ENCODE measurements at regions not wholly inside any gene's neighbourhood (a gene's known extent, or its start where the extent isn't known, plus 50 kb on each side); places are given as distances from the start of the nearest gene placed in this dataset.
"Not testable (repeated sequence)": the region's sequence is repeated elsewhere in the genome, so short reads cannot be mapped to it uniquely, and the experiment has no call there.

DNA sequence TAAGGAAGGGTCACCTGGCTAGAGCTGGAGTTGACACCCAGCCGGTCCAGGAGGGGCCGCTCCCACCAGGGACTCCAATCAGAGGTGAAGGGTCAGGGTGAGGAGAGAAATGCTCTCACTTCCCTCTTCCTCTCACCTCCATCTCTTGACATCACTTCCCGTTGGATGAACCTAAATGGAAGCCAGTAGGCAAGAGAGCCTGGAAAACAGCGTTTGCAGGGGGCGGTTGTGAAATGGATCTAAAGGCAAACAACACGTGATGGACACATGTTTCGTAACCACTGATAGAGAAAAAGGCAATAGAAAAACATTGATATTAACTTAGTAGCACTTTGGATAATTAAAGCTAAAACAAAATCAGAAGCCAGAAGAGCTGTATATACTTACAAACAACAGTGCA is 105.6 kb upstream of the FOXA2 start:
- TF ChIP-seq, protein P1, sequence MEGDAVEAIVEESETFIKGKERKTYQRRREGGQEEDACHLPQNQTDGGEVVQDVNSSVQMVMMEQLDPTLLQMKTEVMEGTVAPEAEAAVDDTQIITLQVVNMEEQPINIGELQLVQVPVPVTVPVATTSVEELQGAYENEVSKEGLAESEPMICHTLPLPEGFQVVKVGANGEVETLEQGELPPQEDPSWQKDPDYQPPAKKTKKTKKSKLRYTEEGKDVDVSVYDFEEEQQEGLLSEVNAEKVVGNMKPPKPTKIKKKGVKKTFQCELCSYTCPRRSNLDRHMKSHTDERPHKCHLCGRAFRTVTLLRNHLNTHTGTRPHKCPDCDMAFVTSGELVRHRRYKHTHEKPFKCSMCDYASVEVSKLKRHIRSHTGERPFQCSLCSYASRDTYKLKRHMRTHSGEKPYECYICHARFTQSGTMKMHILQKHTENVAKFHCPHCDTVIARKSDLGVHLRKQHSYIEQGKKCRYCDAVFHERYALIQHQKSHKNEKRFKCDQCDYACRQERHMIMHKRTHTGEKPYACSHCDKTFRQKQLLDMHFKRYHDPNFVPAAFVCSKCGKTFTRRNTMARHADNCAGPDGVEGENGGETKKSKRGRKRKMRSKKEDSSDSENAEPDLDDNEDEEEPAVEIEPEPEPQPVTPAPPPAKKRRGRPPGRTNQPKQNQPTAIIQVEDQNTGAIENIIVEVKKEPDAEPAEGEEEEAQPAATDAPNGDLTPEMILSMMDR (IDR thresholded peaks at IDR 0.05; ENCODE audit: control extremely low read depth, extremely low read depth, low read depth, missing control alignments) = no peak
- ChIA-PET POLR2A (no interaction called here), CTCF (interaction anchor here (0.9 to 9.1 kb wide), 18 partner anchors 8 to 752 kb away, joined by 3 to 72 read pairs (median 11); partner anchors contain the start of gene NXT1)
- no peak for DNase-seq (ENCODE audit: extremely low spot score)

DNA sequence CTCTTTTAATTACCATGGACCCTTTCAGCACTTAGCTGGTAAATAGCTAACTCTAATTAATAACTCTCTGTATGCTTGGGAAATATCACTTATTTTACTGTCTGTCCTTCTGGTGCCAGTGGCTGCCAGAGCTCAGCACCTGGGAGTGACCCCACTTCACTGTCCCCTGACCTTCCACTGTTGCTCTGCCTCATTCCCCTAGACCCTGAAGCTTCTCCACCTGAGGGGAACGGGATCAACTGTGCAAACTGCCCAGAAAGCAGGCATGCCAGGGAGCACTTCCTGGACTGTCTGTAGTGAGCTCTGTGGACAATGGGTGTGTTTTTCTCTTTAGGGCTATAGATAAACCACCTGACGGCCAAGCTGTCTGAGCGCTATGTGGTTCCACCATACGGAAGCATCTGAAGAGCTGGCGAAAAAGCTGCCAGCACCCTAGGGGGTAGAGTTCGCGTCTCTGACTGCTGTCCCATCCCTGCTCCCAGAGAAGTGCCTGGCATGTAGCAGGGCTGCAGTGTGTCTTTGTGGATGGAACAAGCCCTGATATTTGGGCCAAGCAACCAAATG is 106.3 kb upstream of the FOXA2 start:
- CTCF ChIA-PET = interaction anchor here (0.9 to 9.1 kb wide), 24 partner anchors 9 to 756 kb away, joined by 3 to 72 read pairs (median 9); partner anchors contain the start of gene NXT1

DNA sequence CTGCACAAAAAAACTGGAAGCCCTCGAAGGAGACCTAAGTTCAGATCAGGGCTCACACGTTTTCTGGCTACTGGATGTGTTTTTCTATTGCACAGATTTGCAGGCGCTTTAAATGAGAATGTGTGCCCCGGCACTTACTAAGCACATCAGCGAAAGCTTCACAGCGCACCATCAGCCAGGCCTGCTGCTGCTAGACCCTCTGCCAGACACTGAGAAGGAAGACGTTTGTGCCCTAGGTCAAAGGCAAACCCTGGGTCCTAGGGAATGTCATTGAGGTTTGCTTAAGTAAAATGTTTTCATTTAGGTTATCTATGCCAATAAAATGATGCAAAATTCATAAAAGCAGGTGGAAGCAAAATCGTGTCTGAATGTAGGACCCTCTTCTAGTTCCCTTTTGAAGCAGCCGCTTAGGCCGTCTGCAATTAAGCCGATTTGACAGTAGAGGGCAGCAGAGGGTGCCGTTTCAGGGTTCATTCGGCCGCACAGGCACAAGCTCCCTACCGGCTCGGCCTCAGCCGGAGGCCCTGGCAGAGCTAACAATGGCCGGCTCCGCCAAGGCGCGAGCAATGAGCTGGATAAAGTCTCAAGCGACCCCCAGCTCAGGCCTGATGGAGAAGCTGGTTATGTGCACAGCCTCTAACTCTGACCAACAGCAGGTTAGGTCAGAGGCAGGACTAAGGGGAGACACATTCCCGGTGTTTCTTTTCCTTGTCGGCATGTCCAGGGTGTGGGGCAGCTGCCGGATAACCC is 107.2 kb upstream of the FOXA2 start:
- CTCF ChIA-PET = interaction anchor here (0.6 to 9.1 kb wide), 70 partner anchors 9 to 918 kb away, joined by 3 to 72 read pairs (median 4); partner anchors contain the start of gene NXT1
- TF ChIP-seq, protein P1 (IDR thresholded peaks at IDR 0.05; ENCODE audit: control extremely low read depth, extremely low read depth, low read depth, missing control alignments) = peak; percentile 86
- POLR2A ChIA-PET = no interaction called here
- peak; percentile 78 for DNase-seq (ENCODE audit: extremely low spot score)

More for the DNA sequence above, 106.3 kb upstream of the FOXA2 start:
- DNase-seq (ENCODE audit: extremely low spot score) = no peak
- TF ChIP-seq, protein P1 (IDR thresholded peaks at IDR 0.05; ENCODE audit: control extremely low read depth, extremely low read depth, low read depth, missing control alignments) = no peak
- POLR2A ChIA-PET = no interaction called here

DNA sequence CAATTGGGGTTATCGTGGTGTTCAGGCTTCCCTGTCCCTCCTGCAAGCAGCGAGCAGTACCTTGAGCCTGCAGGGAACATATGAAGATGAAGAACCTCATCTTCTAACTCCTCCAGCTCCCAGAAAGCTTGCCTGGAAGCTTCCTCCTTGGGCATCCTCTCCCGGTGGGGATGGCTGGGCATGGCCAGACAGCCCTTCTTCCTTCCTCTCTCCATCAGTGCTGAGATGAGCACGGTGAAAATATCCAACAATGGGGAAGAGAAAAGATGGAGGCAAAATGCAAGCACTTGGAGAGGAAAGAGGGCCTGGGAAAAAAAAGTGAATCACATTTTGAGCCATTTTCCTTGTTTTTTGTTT is 107.7 kb upstream of the FOXA2 start:
- POLR2A ChIA-PET = no interaction called here
- DNase-seq (ENCODE audit: extremely low spot score) = no peak
- CTCF ChIA-PET = interaction anchor here (0.6 to 9.1 kb wide), 68 partner anchors 9 to 918 kb away, joined by 3 to 72 read pairs (median 4); partner anchors contain the start of gene NXT1
- TF ChIP-seq, protein P1 (IDR thresholded peaks at IDR 0.05; ENCODE audit: control extremely low read depth, extremely low read depth, low read depth, missing control alignments) = no peak

DNA sequence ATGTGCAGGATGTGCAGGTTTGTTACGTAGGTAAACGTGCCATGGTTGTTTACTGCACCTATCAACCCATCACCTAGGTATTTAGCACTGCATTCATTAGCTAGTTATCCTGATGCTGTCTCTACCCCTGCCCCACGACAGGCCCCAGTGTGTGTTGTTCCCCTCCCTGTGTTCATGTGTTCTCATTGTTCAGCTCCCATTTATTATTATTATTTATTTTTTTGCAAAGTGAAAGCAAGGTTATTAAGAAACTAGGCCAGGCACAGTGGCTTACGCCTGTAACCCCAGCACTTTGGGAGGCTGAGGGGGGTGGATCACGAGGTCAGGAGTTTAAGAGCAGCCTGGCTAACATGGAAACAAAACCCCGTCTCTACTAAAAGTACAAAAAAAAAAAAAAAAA is 108.2 kb upstream of the FOXA2 start:
- CTCF ChIA-PET = interaction anchor here (0.8 to 9.1 kb wide), 36 partner anchors 9 to 917 kb away, joined by 3 to 72 read pairs (median 4); partner anchors contain the start of gene NXT1
- DNase-seq (ENCODE audit: extremely low spot score); POLR2A ChIA-PET: not testable (repeated sequence)

DNA sequence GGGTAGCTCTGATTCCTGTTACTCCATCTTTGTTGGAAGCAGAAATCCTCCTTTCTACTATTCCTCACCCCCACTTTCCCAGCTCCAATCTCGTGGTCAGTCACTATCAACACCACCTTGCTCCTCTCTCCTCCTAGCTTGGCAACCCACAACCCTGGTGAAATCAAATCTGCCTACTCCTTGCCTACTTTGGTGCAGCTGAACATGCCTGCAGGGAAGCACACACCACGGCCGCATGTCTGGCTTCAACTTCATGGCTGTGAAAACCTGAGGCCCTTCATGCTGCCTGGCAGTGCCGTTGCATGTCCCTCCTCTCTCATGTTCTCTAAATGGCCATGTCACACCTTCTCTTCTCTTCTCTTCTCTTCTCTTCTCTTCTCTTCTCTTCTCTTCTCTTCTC is 112.4 kb upstream of the FOXA2 start:
- DNase-seq (ENCODE audit: extremely low spot score) = no peak
- TF ChIP-seq, protein P1 (IDR thresholded peaks at IDR 0.05; ENCODE audit: control extremely low read depth, extremely low read depth, low read depth, missing control alignments) = no peak
- CTCF ChIA-PET = interaction anchor here (0.8 to 9.1 kb wide), 5 partner anchors 10 to 643 kb away, joined by 3 to 72 read pairs (median 22); no protein-coding TSS in a partner anchor
- POLR2A ChIA-PET = no interaction called here

Data from GM10248 (cell line).